ENCODE measurements at regions not wholly inside any gene's neighbourhood (a gene's known extent, or its start where the extent isn't known, plus 50 kb on each side); places are given as distances from the start of the nearest gene placed in this dataset.

- no peak for DNase-seq (ENCODE audit: low spot score)
- in situ Hi-C loops (cut with MboI; ENCODE audit: low sequenced_read_pairs, unreplicated experiment), result no loop called here
- TF ChIP-seq, protein P1, sequence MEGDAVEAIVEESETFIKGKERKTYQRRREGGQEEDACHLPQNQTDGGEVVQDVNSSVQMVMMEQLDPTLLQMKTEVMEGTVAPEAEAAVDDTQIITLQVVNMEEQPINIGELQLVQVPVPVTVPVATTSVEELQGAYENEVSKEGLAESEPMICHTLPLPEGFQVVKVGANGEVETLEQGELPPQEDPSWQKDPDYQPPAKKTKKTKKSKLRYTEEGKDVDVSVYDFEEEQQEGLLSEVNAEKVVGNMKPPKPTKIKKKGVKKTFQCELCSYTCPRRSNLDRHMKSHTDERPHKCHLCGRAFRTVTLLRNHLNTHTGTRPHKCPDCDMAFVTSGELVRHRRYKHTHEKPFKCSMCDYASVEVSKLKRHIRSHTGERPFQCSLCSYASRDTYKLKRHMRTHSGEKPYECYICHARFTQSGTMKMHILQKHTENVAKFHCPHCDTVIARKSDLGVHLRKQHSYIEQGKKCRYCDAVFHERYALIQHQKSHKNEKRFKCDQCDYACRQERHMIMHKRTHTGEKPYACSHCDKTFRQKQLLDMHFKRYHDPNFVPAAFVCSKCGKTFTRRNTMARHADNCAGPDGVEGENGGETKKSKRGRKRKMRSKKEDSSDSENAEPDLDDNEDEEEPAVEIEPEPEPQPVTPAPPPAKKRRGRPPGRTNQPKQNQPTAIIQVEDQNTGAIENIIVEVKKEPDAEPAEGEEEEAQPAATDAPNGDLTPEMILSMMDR (IDR thresholded peaks at IDR 0.05; ENCODE audit: borderline replicate concordance, control extremely low read depth, extremely low read depth, insufficient read depth, missing control alignments), result no peak
These were observed 50.4 kb upstream of the CECR2 start for GRCh38 chr22:17318817-17319216.

DNA sequence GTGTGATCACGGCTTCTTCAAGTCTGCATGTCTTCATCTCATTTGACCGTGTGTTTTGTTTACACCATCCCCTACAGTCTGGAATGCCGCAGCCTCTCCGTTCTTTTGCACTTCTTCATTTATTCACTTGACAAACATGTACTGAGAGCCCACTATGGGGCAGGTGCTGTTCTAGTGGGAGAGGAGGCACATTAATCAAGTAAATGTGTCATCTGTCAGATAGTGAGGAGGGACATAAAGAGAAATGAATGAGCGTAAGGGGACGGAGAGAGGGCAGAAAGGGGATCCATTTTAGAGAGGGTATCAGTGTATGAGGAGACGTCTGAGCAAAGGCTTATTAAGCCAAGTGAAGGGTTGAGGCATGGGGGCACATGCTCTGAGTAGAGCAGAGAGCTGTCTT lies 54.0 kb upstream of the CECR2 start:
- no peak for DNase-seq (ENCODE audit: low spot score)
- in situ Hi-C loops (cut with MboI; ENCODE audit: low sequenced_read_pairs, unreplicated experiment), result no loop called here
- TF ChIP-seq, protein P1 (IDR thresholded peaks at IDR 0.05; ENCODE audit: borderline replicate concordance, control extremely low read depth, extremely low read depth, insufficient read depth, missing control alignments), result no peak

- TF ChIP-seq, protein P1 (IDR thresholded peaks at IDR 0.05; ENCODE audit: borderline replicate concordance, control extremely low read depth, extremely low read depth, insufficient read depth, missing control alignments), result no peak
- no peak for DNase-seq (ENCODE audit: low spot score)
- in situ Hi-C loops (cut with MboI; ENCODE audit: low sequenced_read_pairs, unreplicated experiment), result no loop called here
These were observed 54.8 kb upstream of the CECR2 start for GRCh38 chr22:17314487-17314886.

DNA sequence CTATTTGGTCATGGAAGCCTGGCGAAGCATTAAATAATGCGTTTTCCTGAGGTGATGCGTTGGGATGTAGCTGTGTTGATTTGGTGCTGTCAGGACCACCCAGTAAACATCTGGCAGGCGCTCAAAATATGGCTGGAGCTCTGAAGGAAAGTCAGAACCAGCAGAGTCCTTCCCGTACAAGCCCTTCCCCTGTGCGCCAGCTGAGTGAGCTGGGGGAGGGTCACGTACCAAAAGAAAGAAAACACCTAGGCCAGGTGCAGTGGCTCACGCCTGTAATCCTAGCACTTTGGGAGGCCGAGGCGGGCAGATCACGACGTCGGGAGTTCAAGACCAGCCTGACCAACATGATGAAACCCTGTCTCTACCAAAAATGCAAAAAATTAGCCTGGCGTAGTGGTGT lies 55.6 kb upstream of the CECR2 start:
- in situ Hi-C loops (cut with MboI; ENCODE audit: low sequenced_read_pairs, unreplicated experiment), result no loop called here
- DNase-seq (ENCODE audit: low spot score), result no peak
- TF ChIP-seq, protein P1 (IDR thresholded peaks at IDR 0.05; ENCODE audit: borderline replicate concordance, control extremely low read depth, extremely low read depth, insufficient read depth, missing control alignments), result no peak

- in situ Hi-C loops (cut with MboI; ENCODE audit: low sequenced_read_pairs, unreplicated experiment), result no loop called here
- TF ChIP-seq, protein P1 (IDR thresholded peaks at IDR 0.05; ENCODE audit: borderline replicate concordance, control extremely low read depth, extremely low read depth, insufficient read depth, missing control alignments), result no peak
- no peak for DNase-seq (ENCODE audit: low spot score)
These were observed 61.7 kb upstream of the CECR2 start for GRCh38 chr22:17307566-17307965.

DNA sequence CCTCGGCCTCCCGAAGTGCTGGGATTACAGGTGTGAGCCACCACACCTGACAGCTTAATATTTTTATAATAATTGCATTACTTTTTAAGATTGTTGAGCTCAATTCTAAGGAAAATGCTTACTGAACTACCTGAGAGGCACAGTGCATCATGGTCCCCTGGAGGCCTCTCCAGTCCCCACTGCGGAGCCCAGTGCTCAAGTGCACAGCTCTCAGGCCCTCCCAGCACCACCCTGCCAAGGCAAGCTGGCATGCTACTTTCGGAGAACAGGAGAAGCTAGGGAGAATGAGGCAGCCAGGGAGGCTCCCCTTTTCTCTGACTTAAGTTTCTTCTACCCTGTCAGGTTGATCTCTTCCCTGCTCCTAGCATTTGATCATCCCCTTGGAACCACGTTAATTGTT lies 64.2 kb upstream of the CECR2 start:
- in situ Hi-C loops (cut with MboI; ENCODE audit: low sequenced_read_pairs, unreplicated experiment), result no loop called here
- DNase-seq (ENCODE audit: low spot score), result no peak
- TF ChIP-seq, protein P1 (IDR thresholded peaks at IDR 0.05; ENCODE audit: borderline replicate concordance, control extremely low read depth, extremely low read depth, insufficient read depth, missing control alignments), result no peak
